SK-N-SH (cell line): ENCODE measurements at regions not wholly inside any gene's neighbourhood (a gene's known extent, or its start where the extent isn't known, plus 50 kb on each side); places are given as distances from the start of the nearest gene placed in this dataset.

ENCODE experiments used
- CTCF ChIA-PET: fragments of 300-600, 350-600 bp; formaldehyde crosslinking; extraction: SDS; loops from one replicate; lab custom pipeline; 2021; lab: Yijun Ruan, JAX
- POLR2A ChIA-PET: fragments of 350-600 bp; sonication (Branson Sonifier 250); formaldehyde crosslinking; extraction: SDS; loops from one replicate; lab custom pipeline; 2020; ENCODE audit warnings: antibody characterized with exemption, inconsistent platforms; lab: Yijun Ruan, JAX
- DNase-seq: peaks from one replicate; pipeline ENCODE4 v3.0.0; 2012
- H2AFZ ChIP-seq: fragments of 200-600 bp; sonication (generic); 2 replicates; pipeline ENCODE4 v1.8.1; 2016; ENCODE audit warnings: antibody characterized with exemption, mild to moderate bottlenecking, low read depth
- H3F3A ChIP-seq: fragments of 200-600 bp; sonication (generic); replicated peaks from 2 replicates; pipeline ENCODE3; 2016; ENCODE audit warnings: antibody characterized with exemption, mild to moderate bottlenecking; ENCODE audit not compliant: insufficient read depth
- H3K27ac ChIP-seq, 2 experiments: fragments of 200-500 bp in 1 of 2; fragments of 200-600 bp in 1 of 2; sonication (Bioruptor generic) in 1 of 2; sonication (generic), shearing (Covaris generic) in 1 of 2; 2 replicates each; pipeline versions ENCODE4 v1.5.1 to v1.6.1; 2014 to 2016; ENCODE audit warnings: low read depth in 2 of 2, inconsistent platforms in 1 of 2, low read length in 1 of 2, mild to moderate bottlenecking in 1 of 2, mixed read lengths in 1 of 2
- H3K27me3 ChIP-seq: fragments of 200-600 bp; sonication (generic), shearing (Covaris generic); 2 replicates; pipeline ENCODE4 v1.6.1; 2016; ENCODE audit warnings: mixed run types; ENCODE audit not compliant: insufficient read depth
- H3K36me3 ChIP-seq, 2 experiments: fragments of 200-500 bp in 1 of 2; fragments of 200-600 bp in 1 of 2; sonication (Bioruptor generic) in 1 of 2; sonication (generic) in 1 of 2; replicated peaks in 1 of 2; 2 replicates each; pipeline versions ENCODE3 to v1.5.1; 2014 to 2016; ENCODE audit warnings: low read length in 1 of 2, mild to moderate bottlenecking in 1 of 2; ENCODE audit not compliant: insufficient read depth in 2 of 2, control insufficient read depth in 1 of 2
- H3K4me1 ChIP-seq, 2 experiments: fragments of 200-500 bp in 1 of 2; fragments of 200-600 bp in 1 of 2; sonication (Bioruptor generic) in 1 of 2; sonication (generic), shearing (Covaris generic) in 1 of 2; 2 replicates each; pipeline versions ENCODE4 v1.5.1 to v1.6.1; 2014 to 2016; ENCODE audit warnings: low read depth in 1 of 2, low read length in 1 of 2, mixed run types in 1 of 2; ENCODE audit not compliant: insufficient read depth in 2 of 2, control insufficient read depth in 1 of 2
- H3K4me2 ChIP-seq: fragments of 200-600 bp; sonication (generic), shearing (Covaris generic); 2 replicates; pipeline ENCODE4 v1.6.1; 2017; ENCODE audit warnings: mixed run types
- H3K4me3 ChIP-seq, 2 experiments: fragments of 200-500 bp in 1 of 2; fragments of 200-600 bp in 1 of 2; sonication (Bioruptor generic) in 1 of 2; sonication (generic), shearing (Covaris generic) in 1 of 2; 2 replicates each; pipeline versions ENCODE4 v1.5.1 to v1.8.1; 2014 to 2016; ENCODE audit warnings: low read depth in 2 of 2, inconsistent platforms in 1 of 2, low read length in 1 of 2, mild to moderate bottlenecking in 1 of 2, mixed read lengths in 1 of 2, moderate library complexity in 1 of 2
- H3K79me2 ChIP-seq: fragments of 200-600 bp; sonication (generic); 2 replicates; pipeline ENCODE4 v1.8.1; 2017; ENCODE audit warnings: mild to moderate bottlenecking; ENCODE audit not compliant: insufficient read depth
- H3K9ac ChIP-seq: fragments of 200-600 bp; sonication (generic); 2 replicates; pipeline ENCODE4 v1.6.1; 2017; ENCODE audit warnings: mixed run types
- H3K9me2 ChIP-seq: fragments of 200-600 bp; sonication (generic); 2 replicates; pipeline ENCODE4 v1.6.1; 2017; ENCODE audit warnings: mixed run types
- H3K9me3 ChIP-seq: fragments of 200-600 bp; sonication (generic); 2 replicates; pipeline ENCODE4 v1.6.1; 2017; ENCODE audit warnings: mixed run types, mild to moderate bottlenecking, moderate library complexity
- H4K20me1 ChIP-seq: fragments of 200-600 bp; sonication (generic); 2 replicates; pipeline ENCODE4 v1.6.1; 2017; ENCODE audit warnings: mild to moderate bottlenecking, mixed run types; ENCODE audit not compliant: insufficient read depth
- CHD2 ChIP-seq: fragments of 150-350 bp; IDR thresholded peaks from 2 replicates; pipeline ENCODE4 v1.6.1; 2018; ENCODE audit warnings: low read length; ENCODE audit not compliant: partially characterized antibody
- ELF1 ChIP-seq: IDR thresholded peaks from 2 replicates; pipeline ENCODE4 v1.4.0; 2012
- EP300 ChIP-seq, 2 experiments: IDR thresholded peaks; 2 replicates each; pipeline versions ENCODE4 v1.4.0 to v1.6.1; 2012; ENCODE audit warnings: borderline replicate concordance in 1 of 2, low read depth in 1 of 2, low read length in 1 of 2
- FOSL2 ChIP-seq: IDR thresholded peaks from 2 replicates; pipeline ENCODE4 v1.4.0; 2012; ENCODE audit warnings: low read depth, mild to moderate bottlenecking, moderate library complexity, borderline replicate concordance
- FOXJ3 ChIP-seq: sonication (generic); formaldehyde crosslinking; IDR thresholded peaks from 2 replicates; pipeline ENCODE4 v1.5.1; 2020; ENCODE audit warnings: mild to moderate bottlenecking, missing genetic modification reagents
- FOXM1 ChIP-seq: IDR thresholded peaks from 2 replicates; pipeline ENCODE4 v1.4.0; 2012; ENCODE audit warnings: low read depth, mild to moderate bottlenecking
- GABPA ChIP-seq: IDR thresholded peaks from 2 replicates; pipeline ENCODE4 v1.4.0; 2012; ENCODE audit warnings: low read depth, mild to moderate bottlenecking
- JUND ChIP-seq: IDR thresholded peaks from 2 replicates; pipeline ENCODE4 v1.4.0; 2012
- MXI1 ChIP-seq: IDR thresholded peaks from 2 replicates; pipeline ENCODE4 v1.6.1; 2012; ENCODE audit warnings: mild to moderate bottlenecking, low read depth, low read length, improper control_type of control experiment
- NFIC ChIP-seq: IDR thresholded peaks from 2 replicates; pipeline ENCODE4 v1.4.0; 2012; ENCODE audit warnings: borderline replicate concordance
- RCOR1 ChIP-seq: fragments of 150-350 bp; IDR thresholded peaks from 2 replicates; pipeline ENCODE4 v1.6.1; 2017; ENCODE audit warnings: antibody characterized with exemption, low read length
- SMC3 ChIP-seq: IDR thresholded peaks from 2 replicates; pipeline ENCODE4 v1.6.1; 2012; ENCODE audit warnings: low read depth, low read length, improper control_type of control experiment
- TCF12 ChIP-seq: IDR thresholded peaks from 2 replicates; pipeline ENCODE4 v1.4.0; 2012
- TEAD4 ChIP-seq: IDR thresholded peaks from 2 replicates; pipeline ENCODE4 v1.4.0; 2012; ENCODE audit warnings: mild to moderate bottlenecking, borderline replicate concordance; ENCODE audit not compliant: insufficient read depth
- USF1 ChIP-seq: IDR thresholded peaks from 2 replicates; pipeline ENCODE4 v1.4.0; 2012; ENCODE audit warnings: low read depth, borderline replicate concordance
- YY1 ChIP-seq: IDR thresholded peaks from 2 replicates; pipeline ENCODE4 v1.4.0; 2012; ENCODE audit warnings: low read depth, mild to moderate bottlenecking
- WGBS: methylation state at CpG from one replicate; pipeline ENCODE4 v1.1.6; 2017; ENCODE audit warnings: low lambda C conversion rate; 5-methylcytosine and 5-hydroxymethylcytosine counted together
- TF ChIP-seq, protein P1 (sequence below): IDR thresholded peaks from 2 replicates; pipeline ENCODE4 v1.4.0; 2012; ENCODE audit warnings: low read depth, borderline replicate concordance
- TF ChIP-seq, protein P2 (sequence below): fragments of 150-350 bp; IDR thresholded peaks from 2 replicates; pipeline ENCODE4 v1.6.1; 2016; ENCODE audit warnings: mild to moderate bottlenecking, low read depth, low read length
- TF ChIP-seq, protein P3 (sequence below): IDR thresholded peaks from 2 replicates; pipeline ENCODE4 v1.6.1; 2012; ENCODE audit warnings: mild to moderate bottlenecking, low read depth, low read length, moderate library complexity
- TF ChIP-seq, protein P4 (sequence below): IDR thresholded peaks from 2 replicates; pipeline ENCODE4 v1.4.0; 2012; ENCODE audit warnings: low read depth
- TF ChIP-seq, protein P5 (sequence below): fragments of 150-350 bp; IDR thresholded peaks from 2 replicates; pipeline ENCODE4 v1.6.1; 2017; ENCODE audit warnings: antibody characterized with exemption, low read length, low read depth, borderline replicate concordance
- TF ChIP-seq, protein P6 (sequence below): IDR thresholded peaks from 2 replicates; pipeline ENCODE4; 2012

- TF ChIP-seq EP300 (IDR thresholded peaks at IDR 0.05; ENCODE audit: borderline replicate concordance in 1 of 2, low read depth in 1 of 2, low read length in 1 of 2), result no peak
- TF ChIP-seq, protein P1, sequence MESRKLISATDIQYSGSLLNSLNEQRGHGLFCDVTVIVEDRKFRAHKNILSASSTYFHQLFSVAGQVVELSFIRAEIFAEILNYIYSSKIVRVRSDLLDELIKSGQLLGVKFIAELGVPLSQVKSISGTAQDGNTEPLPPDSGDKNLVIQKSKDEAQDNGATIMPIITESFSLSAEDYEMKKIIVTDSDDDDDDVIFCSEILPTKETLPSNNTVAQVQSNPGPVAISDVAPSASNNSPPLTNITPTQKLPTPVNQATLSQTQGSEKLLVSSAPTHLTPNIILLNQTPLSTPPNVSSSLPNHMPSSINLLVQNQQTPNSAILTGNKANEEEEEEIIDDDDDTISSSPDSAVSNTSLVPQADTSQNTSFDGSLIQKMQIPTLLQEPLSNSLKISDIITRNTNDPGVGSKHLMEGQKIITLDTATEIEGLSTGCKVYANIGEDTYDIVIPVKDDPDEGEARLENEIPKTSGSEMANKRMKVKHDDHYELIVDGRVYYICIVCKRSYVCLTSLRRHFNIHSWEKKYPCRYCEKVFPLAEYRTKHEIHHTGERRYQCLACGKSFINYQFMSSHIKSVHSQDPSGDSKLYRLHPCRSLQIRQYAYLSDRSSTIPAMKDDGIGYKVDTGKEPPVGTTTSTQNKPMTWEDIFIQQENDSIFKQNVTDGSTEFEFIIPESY, result no peak
- no peak for TF ChIP-seq GABPA
- TF ChIP-seq FOSL2, result no peak
- TF ChIP-seq TEAD4, result no peak
- no peak for TF ChIP-seq MXI1
- no peak for TF ChIP-seq TCF12
- TF ChIP-seq NFIC, result no peak
Observed at GRCh38 chr9:106726070-106726815, 136.7 kb upstream of the ZNF462 start (continued).

- CTCF ChIA-PET, result no interaction called here
- TF ChIP-seq, protein P2, sequence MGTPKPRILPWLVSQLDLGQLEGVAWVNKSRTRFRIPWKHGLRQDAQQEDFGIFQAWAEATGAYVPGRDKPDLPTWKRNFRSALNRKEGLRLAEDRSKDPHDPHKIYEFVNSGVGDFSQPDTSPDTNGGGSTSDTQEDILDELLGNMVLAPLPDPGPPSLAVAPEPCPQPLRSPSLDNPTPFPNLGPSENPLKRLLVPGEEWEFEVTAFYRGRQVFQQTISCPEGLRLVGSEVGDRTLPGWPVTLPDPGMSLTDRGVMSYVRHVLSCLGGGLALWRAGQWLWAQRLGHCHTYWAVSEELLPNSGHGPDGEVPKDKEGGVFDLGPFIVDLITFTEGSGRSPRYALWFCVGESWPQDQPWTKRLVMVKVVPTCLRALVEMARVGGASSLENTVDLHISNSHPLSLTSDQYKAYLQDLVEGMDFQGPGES, result no peak
- TF ChIP-seq, protein P3, sequence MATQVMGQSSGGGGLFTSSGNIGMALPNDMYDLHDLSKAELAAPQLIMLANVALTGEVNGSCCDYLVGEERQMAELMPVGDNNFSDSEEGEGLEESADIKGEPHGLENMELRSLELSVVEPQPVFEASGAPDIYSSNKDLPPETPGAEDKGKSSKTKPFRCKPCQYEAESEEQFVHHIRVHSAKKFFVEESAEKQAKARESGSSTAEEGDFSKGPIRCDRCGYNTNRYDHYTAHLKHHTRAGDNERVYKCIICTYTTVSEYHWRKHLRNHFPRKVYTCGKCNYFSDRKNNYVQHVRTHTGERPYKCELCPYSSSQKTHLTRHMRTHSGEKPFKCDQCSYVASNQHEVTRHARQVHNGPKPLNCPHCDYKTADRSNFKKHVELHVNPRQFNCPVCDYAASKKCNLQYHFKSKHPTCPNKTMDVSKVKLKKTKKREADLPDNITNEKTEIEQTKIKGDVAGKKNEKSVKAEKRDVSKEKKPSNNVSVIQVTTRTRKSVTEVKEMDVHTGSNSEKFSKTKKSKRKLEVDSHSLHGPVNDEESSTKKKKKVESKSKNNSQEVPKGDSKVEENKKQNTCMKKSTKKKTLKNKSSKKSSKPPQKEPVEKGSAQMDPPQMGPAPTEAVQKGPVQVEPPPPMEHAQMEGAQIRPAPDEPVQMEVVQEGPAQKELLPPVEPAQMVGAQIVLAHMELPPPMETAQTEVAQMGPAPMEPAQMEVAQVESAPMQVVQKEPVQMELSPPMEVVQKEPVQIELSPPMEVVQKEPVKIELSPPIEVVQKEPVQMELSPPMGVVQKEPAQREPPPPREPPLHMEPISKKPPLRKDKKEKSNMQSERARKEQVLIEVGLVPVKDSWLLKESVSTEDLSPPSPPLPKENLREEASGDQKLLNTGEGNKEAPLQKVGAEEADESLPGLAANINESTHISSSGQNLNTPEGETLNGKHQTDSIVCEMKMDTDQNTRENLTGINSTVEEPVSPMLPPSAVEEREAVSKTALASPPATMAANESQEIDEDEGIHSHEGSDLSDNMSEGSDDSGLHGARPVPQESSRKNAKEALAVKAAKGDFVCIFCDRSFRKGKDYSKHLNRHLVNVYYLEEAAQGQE, result no peak
- TF ChIP-seq CHD2 (no peak), FOXJ3 (CRISPR knock-in tag) (no peak), YY1 (no peak), ELF1 (no peak), USF1 (no peak), EP300 (IDR thresholded peaks at IDR 0.05; ENCODE audit: borderline replicate concordance in 1 of 2, low read depth in 1 of 2, low read length in 1 of 2) (no peak), SMC3 (no peak), JUND (no peak), MXI1 (no peak), FOXM1 (no peak), RCOR1 (no peak), NFIC (no peak), GABPA (no peak)
- TF ChIP-seq, protein P4, sequence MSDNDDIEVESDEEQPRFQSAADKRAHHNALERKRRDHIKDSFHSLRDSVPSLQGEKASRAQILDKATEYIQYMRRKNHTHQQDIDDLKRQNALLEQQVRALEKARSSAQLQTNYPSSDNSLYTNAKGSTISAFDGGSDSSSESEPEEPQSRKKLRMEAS, result no peak
- TF ChIP-seq, protein P5, sequence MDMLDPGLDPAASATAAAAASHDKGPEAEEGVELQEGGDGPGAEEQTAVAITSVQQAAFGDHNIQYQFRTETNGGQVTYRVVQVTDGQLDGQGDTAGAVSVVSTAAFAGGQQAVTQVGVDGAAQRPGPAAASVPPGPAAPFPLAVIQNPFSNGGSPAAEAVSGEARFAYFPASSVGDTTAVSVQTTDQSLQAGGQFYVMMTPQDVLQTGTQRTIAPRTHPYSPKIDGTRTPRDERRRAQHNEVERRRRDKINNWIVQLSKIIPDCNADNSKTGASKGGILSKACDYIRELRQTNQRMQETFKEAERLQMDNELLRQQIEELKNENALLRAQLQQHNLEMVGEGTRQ, result no peak
- TF ChIP-seq, protein P6, sequence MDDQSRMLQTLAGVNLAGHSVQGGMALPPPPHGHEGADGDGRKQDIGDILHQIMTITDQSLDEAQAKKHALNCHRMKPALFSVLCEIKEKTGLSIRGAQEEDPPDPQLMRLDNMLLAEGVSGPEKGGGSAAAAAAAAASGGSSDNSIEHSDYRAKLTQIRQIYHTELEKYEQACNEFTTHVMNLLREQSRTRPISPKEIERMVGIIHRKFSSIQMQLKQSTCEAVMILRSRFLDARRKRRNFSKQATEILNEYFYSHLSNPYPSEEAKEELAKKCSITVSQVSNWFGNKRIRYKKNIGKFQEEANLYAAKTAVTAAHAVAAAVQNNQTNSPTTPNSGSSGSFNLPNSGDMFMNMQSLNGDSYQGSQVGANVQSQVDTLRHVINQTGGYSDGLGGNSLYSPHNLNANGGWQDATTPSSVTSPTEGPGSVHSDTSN, result no peak
Observed at GRCh38 chr9:106727969-106728368, 135.0 kb upstream of the ZNF462 start.

More at GRCh38 chr9:106727969-106728368, 135.0 kb upstream of the ZNF462 start:
- no peaks in the 10 kb centered on the region for H3K9me3 ChIP-seq
- POLR2A ChIA-PET, result no interaction called here
- peaks cover 0 to 6% of the 10 kb centered on the region in 2 experiments; a peak in 2 of 4 replicates for H3K4me1 ChIP-seq
- H3K79me2 ChIP-seq, result no peaks in the 10 kb centered on the region
- no peak overlapping the region for H3K4me3 ChIP-seq
- H3K4me2 ChIP-seq, result no peak overlapping the region
- H3K27me3 ChIP-seq, result no peaks in the 10 kb centered on the region
- H3K27ac ChIP-seq, result no peak overlapping the region
- H3F3A ChIP-seq, result no peaks in the 10 kb centered on the region
- no peak for DNase-seq
- no peaks in the 10 kb centered on the region for H4K20me1 ChIP-seq
- no peak overlapping the region for H2AFZ ChIP-seq
- 43% methylated on average over 3 of the region's 3 CpGs for WGBS
- H3K36me3 ChIP-seq, result no peaks in the 10 kb centered on the region
- H3K9ac ChIP-seq, result no peak overlapping the region
- no peaks in the 10 kb centered on the region for H3K9me2 ChIP-seq
